ENCODE measurements at regions not wholly inside any gene's neighbourhood (a gene's known extent, or its start where the extent isn't known, plus 50 kb on each side); places are given as distances from the start of the nearest gene placed in this dataset.
"Not testable (repeated sequence)": the region's sequence is repeated elsewhere in the genome, so short reads cannot be mapped to it uniquely, and the experiment has no call there.

DNA sequence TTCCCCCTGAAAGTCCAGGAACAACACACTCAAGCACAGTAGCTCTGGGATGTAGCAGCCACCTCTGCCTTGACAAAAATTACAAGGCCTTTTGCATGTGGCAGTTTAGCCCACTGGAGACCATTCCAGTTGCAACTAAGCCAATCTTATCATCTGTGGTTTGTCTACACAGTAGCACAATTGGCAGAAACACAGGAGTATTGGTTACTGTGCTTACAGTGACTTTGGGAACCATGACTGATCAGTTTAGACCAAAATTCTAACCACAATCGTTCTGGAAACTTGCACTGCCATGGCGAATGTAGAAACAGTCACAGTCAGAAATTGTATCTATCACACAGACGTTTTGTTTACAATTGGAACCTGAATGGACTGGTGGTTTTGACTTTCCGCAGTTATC is 403.7 kb upstream of the MEIS1 start:
- DNase-seq (ENCODE audit: low read depth), result no peak

- DNase-seq (ENCODE audit: low read depth), result no peak
Measured at GRCh38 chr2:66030553-66030952, 404.4 kb upstream of the MEIS1 start.

- no peak for DNase-seq (ENCODE audit: low read depth)
Measured at GRCh38 chr2:66024391-66024790, 410.5 kb upstream of the MEIS1 start.

DNA sequence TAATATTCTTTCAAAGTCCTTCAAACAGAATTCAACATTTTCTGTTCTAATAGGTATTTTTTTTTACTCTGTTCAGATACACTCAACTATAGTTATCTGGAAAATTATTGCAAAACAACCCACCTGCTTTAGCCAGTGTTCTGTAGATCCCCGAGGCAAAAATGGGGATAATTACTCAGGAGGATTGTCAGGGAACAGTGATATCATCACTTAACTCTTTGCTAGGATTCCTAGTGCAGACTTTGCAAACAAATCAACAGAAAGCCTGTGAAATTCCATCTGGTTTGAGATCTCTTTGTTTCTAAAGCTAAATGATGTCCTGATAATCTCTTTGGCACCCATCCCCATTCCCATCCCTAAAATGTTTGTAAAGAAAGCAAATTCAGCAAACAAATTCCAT is 413.6 kb upstream of the MEIS1 start:
- no peak for DNase-seq (ENCODE audit: low read depth)

DNA sequence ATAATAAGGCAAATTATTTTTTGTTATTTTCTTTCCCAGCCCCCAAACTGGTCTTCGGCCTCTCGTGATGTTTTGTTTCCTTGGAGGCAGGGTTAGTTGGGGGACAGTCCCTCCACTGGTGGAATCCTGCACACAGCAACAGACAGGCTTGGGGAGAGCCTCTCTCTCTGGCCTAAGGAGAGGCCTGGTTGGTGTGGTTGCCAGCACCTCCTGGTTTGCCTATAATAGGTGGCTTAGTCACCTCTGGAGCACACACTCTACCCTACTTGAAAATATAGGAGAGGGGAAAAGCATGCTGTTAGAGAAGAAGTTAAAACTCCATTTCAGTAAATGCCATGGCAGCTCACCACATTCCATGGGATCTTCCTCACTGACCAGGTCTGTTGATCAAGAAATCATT is 417.2 kb upstream of the MEIS1 start:
- no peak for DNase-seq (ENCODE audit: low read depth)

GRCh38 chr2:66014450-66014849 is 420.5 kb upstream of the MEIS1 start:
- no peak for DNase-seq (ENCODE audit: low read depth)

- no peak for DNase-seq (ENCODE audit: low read depth)
Measured at GRCh38 chr2:66013456-66013855, 421.5 kb upstream of the MEIS1 start.

DNA sequence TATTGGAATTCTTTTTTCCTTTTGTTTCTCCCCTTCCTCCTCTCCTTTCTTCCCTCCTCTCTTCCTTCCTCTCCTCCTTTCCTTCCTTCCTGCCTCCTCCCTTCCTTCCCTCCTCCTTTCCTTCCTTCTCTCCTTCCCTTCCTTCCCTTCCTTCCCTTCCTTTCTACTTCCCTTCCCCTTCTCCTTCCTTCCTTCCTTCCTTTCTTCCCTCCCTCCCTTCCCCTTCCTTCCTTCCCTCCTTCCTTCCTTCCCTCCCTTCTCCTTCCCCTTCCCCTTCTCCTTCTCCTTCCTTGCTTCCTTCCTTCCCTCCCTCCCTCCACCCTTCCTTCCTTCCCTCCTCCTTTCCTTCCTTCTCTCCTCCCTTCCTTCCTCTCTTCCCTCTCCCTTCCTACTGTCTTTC is 431.0 kb upstream of the MEIS1 start:
- no peak for DNase-seq (ENCODE audit: low read depth)

GRCh38 chr2:66001538-66001937 is 433.4 kb upstream of the MEIS1 start:
- no peak for DNase-seq (ENCODE audit: low read depth)

DNA sequence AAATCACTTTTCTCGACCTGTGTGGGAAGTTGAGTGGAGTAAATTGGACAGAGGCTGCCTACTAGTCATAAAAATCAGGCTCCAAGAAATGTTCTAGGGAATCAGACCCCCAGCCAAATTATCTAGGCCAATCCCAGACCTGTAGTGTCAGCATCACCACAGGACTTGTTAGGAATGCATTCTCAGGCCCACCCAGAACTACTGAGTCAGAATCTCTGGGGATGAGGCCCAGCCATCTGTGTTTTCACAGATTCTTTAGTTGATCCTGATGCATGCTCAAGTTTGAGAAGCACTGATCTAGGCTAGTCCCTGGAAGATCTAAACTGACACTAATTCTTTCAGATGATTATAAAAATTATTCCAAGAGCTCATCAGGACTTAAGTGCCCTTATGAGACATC is 434.0 kb upstream of the MEIS1 start:
- no peak for DNase-seq (ENCODE audit: low read depth)

DNA sequence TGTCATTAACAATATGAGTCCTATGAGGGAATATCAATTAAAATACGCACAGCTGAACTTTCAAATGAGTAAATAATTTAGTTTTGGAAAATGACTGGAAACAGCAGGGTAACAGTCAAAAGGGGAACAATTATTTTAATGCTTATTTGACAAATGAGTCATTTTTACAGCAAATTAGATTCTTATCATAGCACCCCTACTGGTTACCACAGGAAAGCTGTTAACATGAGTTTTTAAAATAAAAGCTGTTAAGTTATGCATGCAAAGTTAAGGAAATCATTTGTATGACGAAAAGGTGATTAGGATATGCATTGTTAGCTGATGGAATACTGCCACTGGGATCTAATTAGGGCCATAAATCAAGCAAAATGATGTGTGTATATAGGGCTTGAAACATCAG is 435.1 kb upstream of the MEIS1 start:
- DNase-seq (ENCODE audit: low read depth), result no peak

DNA sequence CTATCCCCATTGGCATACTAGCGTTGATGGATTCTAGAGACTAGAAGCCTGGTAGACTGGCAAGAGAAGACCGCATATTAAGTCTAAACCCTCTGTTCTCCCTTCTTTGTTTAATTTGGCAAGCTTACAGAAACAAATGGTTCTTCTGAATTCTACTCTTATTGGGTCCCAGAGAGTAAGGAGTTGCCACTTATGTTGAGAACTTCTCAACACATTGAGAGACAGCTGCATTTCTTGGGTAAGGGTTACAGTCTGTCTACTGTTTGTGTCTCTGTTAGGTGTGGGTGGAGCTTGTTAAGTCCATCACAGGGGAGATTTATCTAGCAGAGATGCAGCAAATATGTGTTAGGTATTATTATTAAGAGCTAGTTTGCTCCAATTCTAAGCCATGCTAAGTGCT is 435.8 kb upstream of the MEIS1 start:
- no peak for DNase-seq (ENCODE audit: low read depth)

GRCh38 chr2:65997961-65998360 is 437.0 kb upstream of the MEIS1 start:
- DNase-seq (ENCODE audit: low read depth), result peak; percentile 2

GRCh38 chr2:65992198-65992554 is 442.7 kb upstream of the MEIS1 start:
- no peak for DNase-seq (ENCODE audit: low read depth)

- no peak for DNase-seq (ENCODE audit: low read depth)
Measured at GRCh38 chr2:65991381-65992197, 443.3 kb upstream of the MEIS1 start.

DNA sequence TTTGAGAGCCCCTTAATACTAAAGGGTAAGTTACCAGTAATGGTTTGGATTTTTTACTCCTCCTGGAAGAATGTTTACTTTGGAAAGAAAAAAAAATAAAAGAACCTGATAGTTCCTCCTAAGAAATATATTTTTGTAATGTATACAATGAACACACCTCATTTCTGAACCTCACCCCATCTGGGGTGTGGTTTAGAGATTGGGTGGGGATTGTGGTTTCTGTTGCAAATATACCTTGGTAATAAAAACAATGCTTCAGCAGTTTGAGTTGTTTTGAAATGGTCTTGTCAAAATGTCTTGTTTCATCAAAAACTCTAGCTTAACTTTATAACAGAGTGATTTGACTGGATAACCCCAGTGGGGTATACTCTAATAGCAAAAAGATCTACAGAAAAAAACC is 448.9 kb upstream of the MEIS1 start:
- no peak for DNase-seq (ENCODE audit: low read depth)

DNA sequence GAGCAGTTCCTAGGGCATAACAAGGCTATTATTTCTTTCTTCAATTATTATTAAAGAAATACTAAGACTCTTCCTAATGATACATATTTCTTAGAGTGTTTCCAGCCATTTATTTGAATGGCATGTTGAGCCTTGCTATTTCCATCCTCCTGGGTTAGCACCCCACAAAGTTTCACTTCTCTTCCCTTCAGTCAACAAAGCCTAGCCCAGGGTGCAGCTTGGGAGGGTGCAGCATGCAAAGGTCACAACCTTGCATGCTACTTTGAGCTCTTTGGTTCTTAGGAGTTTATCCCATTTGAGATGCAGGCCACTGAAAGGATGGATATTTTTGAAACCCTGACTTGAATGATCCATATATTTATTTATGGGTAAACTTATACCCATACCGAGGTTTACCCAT is 454.4 kb upstream of the MEIS1 start:
- DNase-seq (ENCODE audit: low read depth), result no peak

- DNase-seq (ENCODE audit: low read depth), result no peak
Measured at GRCh38 chr2:65979446-65979845, 455.5 kb upstream of the MEIS1 start.

DNA sequence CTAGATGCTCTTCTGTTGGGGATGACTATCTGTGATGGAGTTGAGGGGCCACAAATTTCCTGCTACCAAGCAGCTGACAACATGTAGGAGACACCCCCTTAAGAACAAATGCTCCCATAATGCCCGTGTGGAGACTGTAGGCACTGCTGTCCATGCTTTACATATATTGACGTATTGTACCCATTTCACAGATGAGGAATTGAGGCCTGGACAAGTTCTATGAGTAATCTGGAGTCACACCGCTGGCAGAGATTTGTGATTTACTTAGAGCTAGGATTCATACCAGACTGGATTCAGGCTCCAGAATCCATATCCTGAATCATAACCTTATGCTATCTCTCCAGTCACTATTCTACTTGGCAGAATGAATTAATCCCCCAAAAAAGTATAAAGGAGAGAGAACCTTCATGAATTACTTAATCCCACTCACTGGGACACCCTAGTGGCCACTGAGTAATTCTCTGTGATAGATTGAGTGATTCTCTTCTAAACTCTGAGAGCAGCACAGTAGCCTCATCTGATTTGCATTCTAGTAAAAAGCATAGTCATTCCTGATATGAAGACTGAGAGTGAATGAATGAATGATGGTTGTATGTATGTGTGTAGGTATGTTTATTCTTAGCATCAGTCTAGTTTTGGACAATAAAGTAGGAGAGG is 460.7 kb upstream of the MEIS1 start:
- DNase-seq (ENCODE audit: low read depth), result no peak

DNA sequence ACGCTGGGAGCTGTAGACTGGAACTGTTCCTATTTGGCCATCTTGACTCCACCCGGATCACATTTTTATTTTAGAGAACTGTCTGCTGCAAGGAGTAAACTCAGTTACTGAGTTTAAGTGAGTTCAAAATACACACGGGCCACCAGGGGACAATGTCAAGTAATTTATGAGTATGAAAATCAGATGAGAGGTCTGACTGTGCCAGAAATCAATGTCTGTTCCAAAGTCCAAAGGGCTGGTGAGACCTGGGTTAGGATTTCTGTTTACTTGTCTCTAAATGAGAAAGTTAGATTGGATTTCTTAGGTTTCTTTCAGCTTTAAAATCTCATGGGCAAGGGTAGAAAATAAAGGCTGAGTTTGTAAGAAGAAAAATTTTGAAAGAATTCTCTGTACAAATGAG is 465.8 kb upstream of the MEIS1 start:
- no peak for DNase-seq (ENCODE audit: low read depth)

- not testable (repeated sequence) for DNase-seq (ENCODE audit: low read depth)
Measured at GRCh38 chr2:65963303-65963702, 471.6 kb upstream of the MEIS1 start.

- no peak for DNase-seq (ENCODE audit: low read depth)
Measured at GRCh38 chr2:65960953-65961352, 474.0 kb upstream of the MEIS1 start.

GRCh38 chr2:65957886-65958285 is 477.0 kb upstream of the MEIS1 start:
- DNase-seq (ENCODE audit: low read depth), result no peak

DNA sequence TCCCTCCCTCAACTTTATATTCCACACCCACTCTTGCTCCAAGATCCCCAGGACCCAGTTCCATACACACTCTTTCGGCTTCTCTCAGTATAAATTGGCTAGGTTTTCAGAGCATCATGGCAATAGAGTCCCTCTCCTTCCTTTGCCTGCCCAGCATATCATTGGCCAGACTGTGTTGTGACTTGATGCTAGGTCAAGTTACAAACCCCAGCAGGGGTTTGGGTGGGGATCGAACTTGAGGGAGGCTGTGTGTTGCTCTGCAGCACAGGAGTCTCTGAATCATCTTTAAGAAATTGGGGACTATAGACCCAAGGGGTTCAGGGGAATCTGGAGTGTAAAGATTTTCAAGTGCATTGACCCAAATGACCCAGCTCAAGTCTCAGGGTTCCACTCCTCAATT is 477.5 kb upstream of the MEIS1 start:
- DNase-seq (ENCODE audit: low read depth), result no peak

All from RPMI7951 (cell line).